Gastrocnemius medialis (tissue), 4 donors: ENCODE measurements at regions not wholly inside any gene's neighbourhood (a gene's known extent, or its start where the extent isn't known, plus 50 kb on each side); places are given as distances from the start of the nearest gene placed in this dataset.

Experiments used
- ATAC-seq, 2 donors: fragments of 150-250 bp; one replicate each; pipeline ENCODE4 v1.9.1; 2016
- DNase-seq, 2 donors: peaks; one replicate each; pipeline ENCODE4 v3.0.0-alpha.2; 2019
- H3K27ac ChIP-seq, 4 donors: fragments of 200-600 bp; sonication (generic); 1 replicate in 1 of 4; 2 replicates in 3 of 4; pipeline ENCODE4 v1.5.1; 2016 to 2018; ENCODE audit warnings: mild to moderate bottlenecking in 2 of 4, moderate library complexity in 1 of 4
- H3K27me3 ChIP-seq, 3 donors: fragments of 200-600 bp; sonication (generic) in 2 of 3; 1 replicate in 1 of 3; 2 replicates in 2 of 3; pipeline versions ENCODE4 v1.5.1 to v1.6.0; 2016 to 2019; ENCODE audit warnings: mild to moderate bottlenecking in 1 of 3, moderate library complexity in 1 of 3
- H3K36me3 ChIP-seq, 2 donors: fragments of 200-600 bp; sonication (generic) in 1 of 2; one replicate each; pipeline ENCODE4 v1.5.1; 2017 to 2018
- H3K4me1 ChIP-seq, 2 donors: fragments of 200-600 bp; sonication (generic) in 1 of 2; one replicate each; pipeline ENCODE4 v1.5.1; 2016 to 2017; ENCODE audit warnings: mild to moderate bottlenecking in 2 of 2
- H3K4me3 ChIP-seq, 4 donors: fragments of 200-600 bp; sonication (generic) in 3 of 4; 1 replicate in 1 of 4; 2 replicates in 3 of 4; pipeline ENCODE4 v1.5.1; 2016 to 2019; ENCODE audit warnings: mild to moderate bottlenecking in 2 of 4
- H3K9me3 ChIP-seq, 3 donors: fragments of 200-600 bp; sonication (generic) in 2 of 3; 1 replicate in 1 of 3; 2 replicates in 2 of 3; pipeline ENCODE4 v1.5.1; 2016 to 2019
- POLR2A ChIP-seq, 2 donors: fragments of 450-650 bp; IDR thresholded peaks; one replicate each; pipeline ENCODE4 v1.6.1; 2017; ENCODE audit warnings: antibody characterized with exemption in 2 of 2, mild to moderate bottlenecking in 2 of 2, moderate library complexity in 2 of 2
- in situ Hi-C, 4 donors: fragments of 200-750 bp; cut with MboI; loops; one replicate each; pipeline versions ENCODE4 v1.15.0 to v1.8.0; 2017; ENCODE audit warnings: low sequenced_read_pairs in 4 of 4
- intact Hi-C: fragments of 100-400 bp; cut with DNase I; formaldehyde crosslinking; loops from one replicate; pipeline ENCODE4 v1.15.1; 2023; ENCODE audit warnings: low total_unique reads
- TF ChIP-seq, protein P1 (sequence below), 5 experiments: fragments of 450-650 bp in 3 of 5; fragments of 200-600 bp in 2 of 5; sonication (generic) in 2 of 5; IDR thresholded peaks in 4 of 5; conservative IDR thresholded peaks in 1 of 5; 1 replicate in 4 of 5; 2 replicates in 1 of 5; pipeline ENCODE4 v1.5.1; 2016 to 2019; ENCODE audit warnings: antibody characterized with exemption in 5 of 5, mild to moderate bottlenecking in 3 of 5, moderate library complexity in 3 of 5

DNA sequence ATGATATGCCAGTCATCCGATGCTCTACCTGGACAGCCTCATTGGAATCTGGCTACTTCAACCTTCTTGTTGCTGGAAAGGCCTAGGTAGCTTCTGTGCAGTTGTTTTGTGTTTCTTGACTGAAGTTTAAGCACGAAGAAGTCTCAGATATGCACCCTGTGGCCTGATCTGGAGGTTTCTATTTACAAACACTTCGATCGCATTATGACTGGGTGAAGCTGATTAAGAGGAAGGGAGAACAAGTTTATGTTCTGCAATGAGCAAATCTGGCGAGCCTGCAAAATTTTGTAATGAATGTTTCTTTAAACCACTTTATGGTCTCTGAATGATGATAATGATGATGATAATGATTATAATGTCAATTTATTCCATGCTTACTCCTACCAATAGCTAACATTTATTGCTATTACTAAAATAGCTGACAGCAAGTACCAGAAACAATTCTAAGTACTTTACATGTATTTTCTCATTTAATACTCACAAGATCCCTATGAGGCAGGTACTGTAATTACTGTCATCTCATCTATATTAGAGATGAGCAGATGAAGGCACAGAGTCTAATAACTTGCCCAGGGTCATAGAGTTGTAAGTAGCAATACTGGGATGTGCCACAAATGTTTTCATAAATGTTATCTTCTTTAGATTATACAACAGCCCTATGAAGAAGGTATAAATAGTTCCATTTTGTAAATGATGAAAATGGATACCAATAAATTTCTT, 126.1 kb upstream of the UST start:
- Histone ChIP-seq H3K36me3 (no peaks in the 10 kb centered on the region), H3K4me3 (no peak overlapping the region), H3K4me1 (peaks cover 0 to 3% of the 10 kb centered on the region in 2 donors), H3K27me3 (no peaks in the 10 kb centered on the region), H3K9me3 (no peaks in the 10 kb centered on the region), H3K27ac (no peak overlapping the region)
- no peak for DNase-seq
- TF ChIP-seq, protein P1, sequence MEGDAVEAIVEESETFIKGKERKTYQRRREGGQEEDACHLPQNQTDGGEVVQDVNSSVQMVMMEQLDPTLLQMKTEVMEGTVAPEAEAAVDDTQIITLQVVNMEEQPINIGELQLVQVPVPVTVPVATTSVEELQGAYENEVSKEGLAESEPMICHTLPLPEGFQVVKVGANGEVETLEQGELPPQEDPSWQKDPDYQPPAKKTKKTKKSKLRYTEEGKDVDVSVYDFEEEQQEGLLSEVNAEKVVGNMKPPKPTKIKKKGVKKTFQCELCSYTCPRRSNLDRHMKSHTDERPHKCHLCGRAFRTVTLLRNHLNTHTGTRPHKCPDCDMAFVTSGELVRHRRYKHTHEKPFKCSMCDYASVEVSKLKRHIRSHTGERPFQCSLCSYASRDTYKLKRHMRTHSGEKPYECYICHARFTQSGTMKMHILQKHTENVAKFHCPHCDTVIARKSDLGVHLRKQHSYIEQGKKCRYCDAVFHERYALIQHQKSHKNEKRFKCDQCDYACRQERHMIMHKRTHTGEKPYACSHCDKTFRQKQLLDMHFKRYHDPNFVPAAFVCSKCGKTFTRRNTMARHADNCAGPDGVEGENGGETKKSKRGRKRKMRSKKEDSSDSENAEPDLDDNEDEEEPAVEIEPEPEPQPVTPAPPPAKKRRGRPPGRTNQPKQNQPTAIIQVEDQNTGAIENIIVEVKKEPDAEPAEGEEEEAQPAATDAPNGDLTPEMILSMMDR (IDR thresholded peaks at IDR 0.05 in 4 of 5, conservative IDR thresholded peaks at IDR 0.05 in 1 of 5) = no peak
- no peak for TF ChIP-seq POLR2A (IDR thresholded peaks at IDR 0.05)
- intact Hi-C loops (no loop called here), in situ Hi-C loops (no loop called here)
- no peak for ATAC-seq

DNA sequence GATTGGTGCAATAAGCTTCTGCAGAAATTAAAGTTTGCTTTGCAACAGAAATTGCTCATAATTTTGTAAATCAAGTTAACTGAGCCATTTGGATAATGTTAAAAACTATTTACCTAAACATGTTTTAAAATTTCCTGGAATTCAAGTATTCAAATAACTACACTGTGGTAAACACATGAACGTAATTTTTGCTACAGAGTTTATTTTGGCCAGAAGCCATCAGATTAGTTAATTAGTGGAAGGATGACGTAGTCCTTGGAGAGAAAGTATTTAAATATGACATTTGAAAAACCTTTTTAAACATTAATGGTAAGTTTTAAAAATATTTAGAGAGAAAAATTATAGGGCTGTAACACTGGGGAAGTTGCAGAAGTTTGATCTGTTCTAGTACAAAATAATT, 121.2 kb upstream of the UST start:
- no peak overlapping the region for H3K27ac ChIP-seq
- intact Hi-C loops = no loop called here
- DNase-seq (no peak), ATAC-seq (no peak)
- no peaks in the 10 kb centered on the region for H3K36me3 ChIP-seq
- H3K4me3 ChIP-seq = no peak overlapping the region
- in situ Hi-C loops = no loop called here
- no peaks in the 10 kb centered on the region for H3K9me3 ChIP-seq
- TF ChIP-seq POLR2A (IDR thresholded peaks at IDR 0.05) = no peak
- TF ChIP-seq, protein P1 (IDR thresholded peaks at IDR 0.05 in 4 of 5, conservative IDR thresholded peaks at IDR 0.05 in 1 of 5) = no peak
- peaks cover 0 to 3% of the 10 kb centered on the region in 2 donors for H3K4me1 ChIP-seq
- H3K27me3 ChIP-seq = no peaks in the 10 kb centered on the region

DNA sequence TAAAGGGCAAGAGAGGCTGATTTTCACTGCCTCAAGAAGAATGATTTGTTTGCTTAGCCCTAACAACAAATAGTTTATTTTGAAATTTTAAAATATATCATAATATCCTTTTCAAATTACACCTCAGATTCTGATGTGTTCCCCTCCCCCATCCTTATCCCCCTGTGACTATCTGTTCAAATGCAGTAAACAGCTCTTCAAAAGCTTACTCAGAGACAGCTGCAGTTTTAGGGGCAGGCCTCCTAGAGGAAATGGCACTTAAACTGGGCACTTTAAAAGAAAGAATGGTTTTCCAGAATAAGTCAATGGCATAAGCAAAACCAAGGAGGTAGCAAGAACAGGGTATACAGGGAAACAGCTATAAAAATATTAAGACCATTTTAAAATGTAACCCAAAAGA, 118.6 kb upstream of the UST start:
- DNase-seq (no peak), ATAC-seq (no peak)
- no peaks in the 10 kb centered on the region for H3K36me3 ChIP-seq
- H3K4me1 ChIP-seq = no peaks in the 10 kb centered on the region
- intact Hi-C loops = no loop called here
- H3K4me3 ChIP-seq = no peak overlapping the region
- TF ChIP-seq, protein P1 (IDR thresholded peaks at IDR 0.05 in 4 of 5, conservative IDR thresholded peaks at IDR 0.05 in 1 of 5) = no peak
- TF ChIP-seq POLR2A (IDR thresholded peaks at IDR 0.05) = no peak
- no peaks in the 10 kb centered on the region for H3K27me3 ChIP-seq
- no peaks in the 10 kb centered on the region for H3K9me3 ChIP-seq
- in situ Hi-C loops = no loop called here
- H3K27ac ChIP-seq = no peak overlapping the region

DNA sequence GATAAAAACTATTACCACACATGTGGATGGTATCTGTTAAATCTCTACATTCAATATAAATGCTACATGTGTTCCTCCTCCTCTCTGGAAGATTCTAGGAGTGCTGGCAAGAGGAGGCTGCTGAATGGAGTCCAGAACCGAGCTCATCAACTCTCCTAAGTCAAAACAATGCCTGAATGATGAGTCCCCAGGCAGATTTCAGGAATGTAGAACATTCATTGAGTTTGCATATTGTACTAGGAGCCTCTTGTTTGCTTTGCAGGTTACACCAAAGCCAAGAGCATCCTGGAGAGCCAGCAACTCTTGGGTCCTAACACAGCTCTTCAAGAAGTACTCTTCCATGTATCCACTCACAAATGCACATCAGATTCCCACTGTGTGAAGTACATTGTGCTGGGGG, 117.6 kb upstream of the UST start:
- Histone ChIP-seq H3K27ac (no peak overlapping the region), H3K36me3 (no peaks in the 10 kb centered on the region)

More for the DNA sequence above, 117.6 kb upstream of the UST start:
- ATAC-seq (peak in 1 of 2 donors; percentile 45), DNase-seq (no peak)
- TF ChIP-seq POLR2A (IDR thresholded peaks at IDR 0.05) = no peak
- TF ChIP-seq, protein P1 (IDR thresholded peaks at IDR 0.05 in 4 of 5, conservative IDR thresholded peaks at IDR 0.05 in 1 of 5) = no peak
- Histone ChIP-seq H3K9me3 (no peaks in the 10 kb centered on the region), H3K4me3 (no peak overlapping the region), H3K27me3 (no peaks in the 10 kb centered on the region), H3K4me1 (peaks cover under 1 to 3% of the 10 kb centered on the region in 2 donors)
- in situ Hi-C loops (no loop called here), intact Hi-C loops (no loop called here)
